ENCODE measurements at regions not wholly inside any gene's neighbourhood (a gene's known extent, or its start where the extent isn't known, plus 50 kb on each side); places are given as distances from the start of the nearest gene placed in this dataset.

- Histone ChIP-seq H3K4me3 (replicated peaks; ENCODE audit: low read depth, low read length) (no peak overlapping the region), H3K36me3 (ENCODE audit: control insufficient read depth, insufficient read depth, low read length) (no peaks in the 10 kb centered on the region), H3K27me3 (replicated peaks; ENCODE audit: control insufficient read depth, insufficient read depth, low read length) (no peaks in the 10 kb centered on the region; the same call in 1 of the 2 replicates)
- TF ChIP-seq CTCF (IDR thresholded peaks at IDR 0.05; ENCODE audit: insufficient read depth, low read length, poor library complexity, severe bottlenecking): no peak
- no peak for DNase-seq (ENCODE audit: extremely low read depth, insufficient read length)
Measured at GRCh38 chr2:236348279-236348678, 84.1 kb upstream of the ASB18 start.

GRCh38 chr2:236348976-236349375 is 84.8 kb upstream of the ASB18 start:
- Histone ChIP-seq H3K4me3 (replicated peaks; ENCODE audit: low read depth, low read length) (no peak overlapping the region), H3K36me3 (ENCODE audit: control insufficient read depth, insufficient read depth, low read length) (no peaks in the 10 kb centered on the region), H3K27me3 (replicated peaks; ENCODE audit: control insufficient read depth, insufficient read depth, low read length) (no peaks in the 10 kb centered on the region; the same call in 1 of the 2 replicates)
- TF ChIP-seq CTCF (IDR thresholded peaks at IDR 0.05; ENCODE audit: insufficient read depth, low read length, poor library complexity, severe bottlenecking): no peak
- no peak for DNase-seq (ENCODE audit: extremely low read depth, insufficient read length)

- H3K4me3 ChIP-seq (replicated peaks; ENCODE audit: low read depth, low read length): no peak overlapping the region
- H3K27me3 ChIP-seq (replicated peaks; ENCODE audit: control insufficient read depth, insufficient read depth, low read length): no peaks in the 10 kb centered on the region; the same call in 1 of the 2 replicates
- no peak for TF ChIP-seq CTCF (IDR thresholded peaks at IDR 0.05; ENCODE audit: insufficient read depth, low read length, poor library complexity, severe bottlenecking)
- H3K36me3 ChIP-seq (ENCODE audit: control insufficient read depth, insufficient read depth, low read length): no peaks in the 10 kb centered on the region
- no peak for DNase-seq (ENCODE audit: extremely low read depth, insufficient read length)
Measured at GRCh38 chr2:236350426-236350825, 86.2 kb upstream of the ASB18 start.

- H3K36me3 ChIP-seq (ENCODE audit: control insufficient read depth, insufficient read depth, low read length): no peaks in the 10 kb centered on the region
- H3K27me3 ChIP-seq (replicated peaks; ENCODE audit: control insufficient read depth, insufficient read depth, low read length): no peaks in the 10 kb centered on the region; the same call in 1 of the 2 replicates
- DNase-seq (ENCODE audit: extremely low read depth, insufficient read length): no peak
- TF ChIP-seq CTCF (IDR thresholded peaks at IDR 0.05; ENCODE audit: insufficient read depth, low read length, poor library complexity, severe bottlenecking): no peak
- no peak overlapping the region for H3K4me3 ChIP-seq (replicated peaks; ENCODE audit: low read depth, low read length)
Measured at GRCh38 chr2:236351966-236352525, 87.8 kb upstream of the ASB18 start.

GRCh38 chr2:236352761-236353593 is 88.8 kb upstream of the ASB18 start:
- DNase-seq (ENCODE audit: extremely low read depth, insufficient read length): no peak
- Histone ChIP-seq H3K27me3 (replicated peaks; ENCODE audit: control insufficient read depth, insufficient read depth, low read length) (no peaks in the 10 kb centered on the region; the same call in 1 of the 2 replicates), H3K36me3 (ENCODE audit: control insufficient read depth, insufficient read depth, low read length) (no peaks in the 10 kb centered on the region), H3K4me3 (replicated peaks; ENCODE audit: low read depth, low read length) (no peak overlapping the region)
- peak; percentile 78 for TF ChIP-seq CTCF (IDR thresholded peaks at IDR 0.05; ENCODE audit: insufficient read depth, low read length, poor library complexity, severe bottlenecking)

All from GM06990 (cell line).